ENCODE measurements at regions not wholly inside any gene's neighbourhood (a gene's known extent, or its start where the extent isn't known, plus 50 kb on each side); places are given as distances from the start of the nearest gene placed in this dataset.

- TF ChIP-seq CTCF (IDR thresholded peaks at IDR 0.05) = no peak
- Histone ChIP-seq H3K36me3 (ENCODE audit: control insufficient read depth, insufficient read depth, low read length) (no peaks in the 10 kb centered on the region), H2AFZ (no peak overlapping the region), H3K4me1 (no peaks in the 10 kb centered on the region), H3K4me2 (ENCODE audit: low read length) (no peak overlapping the region), H3K79me2 (no peaks in the 10 kb centered on the region), H3K27ac (no peak overlapping the region), H3K9me3 (ENCODE audit: control insufficient read depth, low read length) (no peaks in the 10 kb centered on the region), H3K27me3 (ENCODE audit: control insufficient read depth, insufficient read depth, low read length) (no peaks in the 10 kb centered on the region), H3K4me3 (ENCODE audit: low read depth, low read length) (no peak overlapping the region), H3K9ac (no peak overlapping the region)
Observed at GRCh38 chr4:132266374-132266773, 882.7 kb upstream of the PCDH10 start.

- no peaks in the 10 kb centered on the region for H3K36me3 ChIP-seq (ENCODE audit: control insufficient read depth, insufficient read depth, low read length)
- no peak overlapping the region for H3K4me2 ChIP-seq (ENCODE audit: low read length)
- H3K27ac ChIP-seq = no peak overlapping the region
- no peaks in the 10 kb centered on the region for H3K4me1 ChIP-seq
- H3K4me3 ChIP-seq (ENCODE audit: low read depth, low read length) = no peak overlapping the region
- H2AFZ ChIP-seq = no peak overlapping the region
- H3K9ac ChIP-seq = no peak overlapping the region
- no peaks in the 10 kb centered on the region for H3K27me3 ChIP-seq (ENCODE audit: control insufficient read depth, insufficient read depth, low read length)
- no peaks in the 10 kb centered on the region for H3K79me2 ChIP-seq
- no peak for TF ChIP-seq CTCF (IDR thresholded peaks at IDR 0.05)
- no peaks in the 10 kb centered on the region for H3K9me3 ChIP-seq (ENCODE audit: control insufficient read depth, low read length)
Observed at GRCh38 chr4:132267321-132267720, 881.8 kb upstream of the PCDH10 start.

- H3K36me3 ChIP-seq (ENCODE audit: control insufficient read depth, insufficient read depth, low read length) = no peaks in the 10 kb centered on the region
- no peak overlapping the region for H3K4me2 ChIP-seq (ENCODE audit: low read length)
- H3K4me1 ChIP-seq = no peaks in the 10 kb centered on the region
- H3K79me2 ChIP-seq = no peaks in the 10 kb centered on the region
- TF ChIP-seq CTCF (IDR thresholded peaks at IDR 0.05) = no peak
- H3K27me3 ChIP-seq (ENCODE audit: control insufficient read depth, insufficient read depth, low read length) = no peaks in the 10 kb centered on the region
- H3K9ac ChIP-seq = no peak overlapping the region
- no peaks in the 10 kb centered on the region for H3K9me3 ChIP-seq (ENCODE audit: control insufficient read depth, low read length)
- no peak overlapping the region for H3K27ac ChIP-seq
- H3K4me3 ChIP-seq (ENCODE audit: low read depth, low read length) = no peak overlapping the region
- no peak overlapping the region for H2AFZ ChIP-seq
Observed at GRCh38 chr4:132269303-132269990, 879.6 kb upstream of the PCDH10 start.

- Histone ChIP-seq H2AFZ (no peak overlapping the region), H3K9ac (no peak overlapping the region), H3K27ac (no peak overlapping the region), H3K9me3 (ENCODE audit: control insufficient read depth, low read length) (no peaks in the 10 kb centered on the region), H3K79me2 (no peaks in the 10 kb centered on the region), H3K4me3 (ENCODE audit: low read depth, low read length) (no peak overlapping the region), H3K36me3 (ENCODE audit: control insufficient read depth, insufficient read depth, low read length) (no peaks in the 10 kb centered on the region), H3K4me1 (no peaks in the 10 kb centered on the region), H3K4me2 (ENCODE audit: low read length) (no peak overlapping the region), H3K27me3 (ENCODE audit: control insufficient read depth, insufficient read depth, low read length) (no peaks in the 10 kb centered on the region)
- no peak for TF ChIP-seq CTCF (IDR thresholded peaks at IDR 0.05)
Observed at GRCh38 chr4:132275583-132276121, 873.4 kb upstream of the PCDH10 start.

GRCh38 chr4:132276185-132276584 lies 872.9 kb upstream of the PCDH10 start:
- no peak overlapping the region for H3K9ac ChIP-seq
- TF ChIP-seq CTCF (IDR thresholded peaks at IDR 0.05) = no peak
- no peak overlapping the region for H3K4me2 ChIP-seq (ENCODE audit: low read length)
- H3K9me3 ChIP-seq (ENCODE audit: control insufficient read depth, low read length) = no peaks in the 10 kb centered on the region
- H3K36me3 ChIP-seq (ENCODE audit: control insufficient read depth, insufficient read depth, low read length) = no peaks in the 10 kb centered on the region
- no peak overlapping the region for H3K4me3 ChIP-seq (ENCODE audit: low read depth, low read length)
- H3K4me1 ChIP-seq = no peaks in the 10 kb centered on the region
- no peaks in the 10 kb centered on the region for H3K79me2 ChIP-seq
- H3K27ac ChIP-seq = no peak overlapping the region
- no peak overlapping the region for H2AFZ ChIP-seq
- no peaks in the 10 kb centered on the region for H3K27me3 ChIP-seq (ENCODE audit: control insufficient read depth, insufficient read depth, low read length)
